HG03045 (cell line): ENCODE measurements at regions not wholly inside any gene's neighbourhood (a gene's known extent, or its start where the extent isn't known, plus 50 kb on each side); places are given as distances from the start of the nearest gene placed in this dataset.
"Not testable (repeated sequence)": the region's sequence is repeated elsewhere in the genome, so short reads cannot be mapped to it uniquely, and the experiment has no call there.

Experiments
- ATAC-seq: cut with Tn5 transposase; IDR thresholded peaks from one replicate; pipeline ENCODE4 v1.9.1; 2021; ENCODE audit warnings: mild to moderate bottlenecking, moderate library complexity; ENCODE audit not compliant: unreplicated experiment

GRCh38 chr20:22815206-22815551 is 219.9 kb upstream of the SSTR4 start:
- no peak for ATAC-seq

- ATAC-seq: no peak
These were observed 219.4 kb upstream of the SSTR4 start for GRCh38 chr20:22815603-22816315.

GRCh38 chr20:22818636-22819035 is 216.5 kb upstream of the SSTR4 start:
- ATAC-seq: no peak

- ATAC-seq: no peak
These were observed 216.0 kb upstream of the SSTR4 start for GRCh38 chr20:22819112-22819511.

GRCh38 chr20:22819784-22820183 is 215.3 kb upstream of the SSTR4 start:
- no peak for ATAC-seq

- ATAC-seq: no peak
These were observed 213.9 kb upstream of the SSTR4 start for GRCh38 chr20:22821081-22821727.

GRCh38 chr20:22821796-22822195 is 213.3 kb upstream of the SSTR4 start:
- ATAC-seq: no peak

GRCh38 chr20:22823119-22823518 is 212.0 kb upstream of the SSTR4 start:
- ATAC-seq: no peak

- ATAC-seq: no peak
These were observed 211.0 kb upstream of the SSTR4 start for GRCh38 chr20:22824077-22824476.

- ATAC-seq: no peak
These were observed 210.0 kb upstream of the SSTR4 start for GRCh38 chr20:22825076-22825475.

- no peak for ATAC-seq
These were observed 209.6 kb upstream of the SSTR4 start for GRCh38 chr20:22825546-22825945.

- no peak for ATAC-seq
These were observed 208.5 kb upstream of the SSTR4 start for GRCh38 chr20:22826306-22827230.

- ATAC-seq: no peak
These were observed 207.2 kb upstream of the SSTR4 start for GRCh38 chr20:22827916-22828315.

- no peak for ATAC-seq
These were observed 205.8 kb upstream of the SSTR4 start for GRCh38 chr20:22829356-22829755.

- ATAC-seq: no peak
These were observed 205.0 kb upstream of the SSTR4 start for GRCh38 chr20:22830138-22830537.

GRCh38 chr20:22830715-22831114 is 204.4 kb upstream of the SSTR4 start:
- ATAC-seq: not testable (repeated sequence)

- no peak for ATAC-seq
These were observed 201.3 kb upstream of the SSTR4 start for GRCh38 chr20:22833851-22834250.

GRCh38 chr20:22834651-22835256 is 200.4 kb upstream of the SSTR4 start:
- no peak for ATAC-seq

GRCh38 chr20:22836211-22836610 is 198.9 kb upstream of the SSTR4 start:
- ATAC-seq: no peak

GRCh38 chr20:22836877-22837276 is 198.2 kb upstream of the SSTR4 start:
- no peak for ATAC-seq

GRCh38 chr20:22838001-22838400 is 197.1 kb upstream of the SSTR4 start:
- ATAC-seq: no peak
